Neural cell (in vitro differentiated cells): ENCODE measurements at regions not wholly inside any gene's neighbourhood (a gene's known extent, or its start where the extent isn't known, plus 50 kb on each side); places are given as distances from the start of the nearest gene placed in this dataset.

Experiments used
- H2AFZ ChIP-seq: fragments of 200-600, 300-800 bp; sonication (generic), shearing (Covaris generic); 2 replicates; pipeline ENCODE4 v1.6.0; 2014; ENCODE audit warnings: low read depth, mild to moderate bottlenecking, antibody characterized with exemption, low read length, moderate library complexity
- H3F3A ChIP-seq: fragments of 200-600 bp; shearing (Covaris generic); 2 replicates; pipeline ENCODE4 v1.6.1; 2016; ENCODE audit warnings: mild to moderate bottlenecking, moderate library complexity, mixed read lengths, antibody characterized with exemption, low read length; ENCODE audit not compliant: insufficient read depth, poor library complexity, severe bottlenecking
- H3K27ac ChIP-seq: fragments of 200-600, 300-800 bp; sonication (generic), shearing (Covaris generic); 2 replicates; pipeline ENCODE4 v1.5.1; 2014; ENCODE audit warnings: mild to moderate bottlenecking, low read length, moderate library complexity
- H3K27me3 ChIP-seq: fragments of 300-800, 200-600 bp; sonication (generic), shearing (Covaris generic); 2 replicates; pipeline ENCODE4 v1.6.0; 2014; ENCODE audit warnings: mild to moderate bottlenecking, low read depth, low read length, moderate library complexity; ENCODE audit not compliant: insufficient read depth
- H3K36me3 ChIP-seq: fragments of 300-800, 200-600 bp; sonication (generic), shearing (Covaris generic); 2 replicates; pipeline ENCODE4 v1.5.1; 2014; ENCODE audit warnings: mild to moderate bottlenecking, antibody characterized with exemption, low read length, moderate library complexity; ENCODE audit not compliant: insufficient read depth
- H3K4me2 ChIP-seq: fragments of 300-800, 200-600 bp; sonication (generic), shearing (Covaris generic); 2 replicates; pipeline ENCODE4 v1.6.0; 2014; ENCODE audit warnings: mild to moderate bottlenecking, low read length
- H3K4me3 ChIP-seq: fragments of 300-800, 200-600 bp; sonication (generic), shearing (Covaris generic); 2 replicates; pipeline ENCODE4 v1.5.1; 2014; ENCODE audit warnings: mild to moderate bottlenecking, low read length, moderate library complexity
- H3K79me2 ChIP-seq: fragments of 200-600 bp; shearing (Covaris generic); replicated peaks from 2 replicates; pipeline ENCODE4 v1.6.0; 2014; ENCODE audit warnings: mild to moderate bottlenecking, low read length, moderate library complexity; ENCODE audit not compliant: insufficient read depth
- H3K9ac ChIP-seq: fragments of 300-800, 200-600 bp; sonication (generic), shearing (Covaris generic); 2 replicates; pipeline ENCODE4 v1.6.1; 2016; ENCODE audit warnings: mild to moderate bottlenecking, low read length, mixed read lengths
- H3K9me2 ChIP-seq: fragments of 200-600 bp; shearing (Covaris generic); 2 replicates; pipeline ENCODE4 v1.6.1; 2016; ENCODE audit warnings: mild to moderate bottlenecking, low read length, mixed read lengths; ENCODE audit not compliant: insufficient read depth
- H3K9me3 ChIP-seq: fragments of 200-600, 300-800 bp; sonication (generic), shearing (Covaris generic); 2 replicates; pipeline ENCODE4 v1.6.1; 2016; ENCODE audit warnings: mild to moderate bottlenecking, mixed run types, low read length, moderate library complexity, mixed read lengths
- H4K20me1 ChIP-seq: fragments of 200-600 bp; shearing (Covaris generic); 2 replicates; pipeline ENCODE4 v1.6.1; 2016; ENCODE audit warnings: mild to moderate bottlenecking, mixed run types; ENCODE audit not compliant: insufficient read depth
- EP300 ChIP-seq: fragments of 450-650 bp; conservative IDR thresholded peaks from 2 replicates; pipeline ENCODE4 v1.6.1; 2014; ENCODE audit warnings: antibody characterized with exemption, mild to moderate bottlenecking, moderate library complexity; ENCODE audit not compliant: poor library complexity, severe bottlenecking
- EZH2 ChIP-seq: fragments of 200-600, 300-800 bp; shearing (Covaris generic), sonication (generic); IDR thresholded peaks from 2 replicates; pipeline ENCODE4 v1.6.1; 2014; ENCODE audit warnings: antibody characterized with exemption, low read length, borderline replicate concordance, mild to moderate bottlenecking; ENCODE audit not compliant: insufficient read depth, poor library complexity, severe bottlenecking
- MXI1 ChIP-seq: fragments of 450-650 bp; conservative IDR thresholded peaks from 2 replicates; pipeline ENCODE4 v1.6.1; 2014; ENCODE audit warnings: antibody characterized with exemption, mild to moderate bottlenecking; ENCODE audit not compliant: poor library complexity, severe bottlenecking
- POLR2AphosphoS5 ChIP-seq: IDR thresholded peaks from 2 replicates; pipeline ENCODE4 v1.6.1; 2012
- RAD21 ChIP-seq: fragments of 450-650 bp; conservative IDR thresholded peaks from 2 replicates; pipeline ENCODE4 v1.6.1; 2014; ENCODE audit warnings: antibody characterized with exemption, mild to moderate bottlenecking, moderate library complexity
- REST ChIP-seq: IDR thresholded peaks from 2 replicates; pipeline ENCODE4 v1.6.1; 2012; ENCODE audit warnings: borderline replicate concordance
- SMC3 ChIP-seq: fragments of 450-650 bp; conservative IDR thresholded peaks from 2 replicates; pipeline ENCODE4 v1.6.1; 2014; ENCODE audit warnings: antibody characterized with exemption, mild to moderate bottlenecking, moderate library complexity; ENCODE audit not compliant: poor library complexity
- TAF1 ChIP-seq: IDR thresholded peaks from 2 replicates; pipeline ENCODE4 v1.6.1; 2012; ENCODE audit warnings: low read depth
- TF ChIP-seq, protein P1 (sequence below): fragments of 450-650 bp; IDR thresholded peaks from 2 replicates; pipeline ENCODE4 v1.5.1; 2014; ENCODE audit warnings: antibody characterized with exemption, mild to moderate bottlenecking, moderate library complexity; ENCODE audit not compliant: poor library complexity, severe bottlenecking

GRCh38 chr11:134762248-134763029 is 350.4 kb upstream of the B3GAT1 start:
- H3K27ac ChIP-seq, result no peak overlapping the region
- H3K4me3 ChIP-seq, result no peak overlapping the region
- no peaks in the 10 kb centered on the region for H3K9me3 ChIP-seq

GRCh38 chr11:134761926-134762247 is 349.8 kb upstream of the B3GAT1 start:
- no peak overlapping the region for H3K4me3 ChIP-seq
- no peak overlapping the region for H3K27ac ChIP-seq
- no peaks in the 10 kb centered on the region for H3K27me3 ChIP-seq
- H3K9me2 ChIP-seq, result no peaks in the 10 kb centered on the region
- no peaks in the 10 kb centered on the region for H3K36me3 ChIP-seq
- no peak overlapping the region for H3K9ac ChIP-seq
- no peaks in the 10 kb centered on the region for H3F3A ChIP-seq
- H3K79me2 ChIP-seq, result no peaks in the 10 kb centered on the region
- no peaks in the 10 kb centered on the region for H4K20me1 ChIP-seq
- no peaks in the 10 kb centered on the region for H3K9me3 ChIP-seq
- no peak overlapping the region for H2AFZ ChIP-seq
- H3K4me2 ChIP-seq, result no peak overlapping the region
- TF ChIP-seq, protein P1, sequence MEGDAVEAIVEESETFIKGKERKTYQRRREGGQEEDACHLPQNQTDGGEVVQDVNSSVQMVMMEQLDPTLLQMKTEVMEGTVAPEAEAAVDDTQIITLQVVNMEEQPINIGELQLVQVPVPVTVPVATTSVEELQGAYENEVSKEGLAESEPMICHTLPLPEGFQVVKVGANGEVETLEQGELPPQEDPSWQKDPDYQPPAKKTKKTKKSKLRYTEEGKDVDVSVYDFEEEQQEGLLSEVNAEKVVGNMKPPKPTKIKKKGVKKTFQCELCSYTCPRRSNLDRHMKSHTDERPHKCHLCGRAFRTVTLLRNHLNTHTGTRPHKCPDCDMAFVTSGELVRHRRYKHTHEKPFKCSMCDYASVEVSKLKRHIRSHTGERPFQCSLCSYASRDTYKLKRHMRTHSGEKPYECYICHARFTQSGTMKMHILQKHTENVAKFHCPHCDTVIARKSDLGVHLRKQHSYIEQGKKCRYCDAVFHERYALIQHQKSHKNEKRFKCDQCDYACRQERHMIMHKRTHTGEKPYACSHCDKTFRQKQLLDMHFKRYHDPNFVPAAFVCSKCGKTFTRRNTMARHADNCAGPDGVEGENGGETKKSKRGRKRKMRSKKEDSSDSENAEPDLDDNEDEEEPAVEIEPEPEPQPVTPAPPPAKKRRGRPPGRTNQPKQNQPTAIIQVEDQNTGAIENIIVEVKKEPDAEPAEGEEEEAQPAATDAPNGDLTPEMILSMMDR, result no peak
- TF ChIP-seq SMC3 (no peak), RAD21 (no peak), EZH2 (no peak), TAF1 (no peak), REST (no peak), MXI1 (no peak)

More at GRCh38 chr11:134762248-134763029, 350.4 kb upstream of the B3GAT1 start:
- no peaks in the 10 kb centered on the region for H3K9me2 ChIP-seq
- H4K20me1 ChIP-seq, result no peaks in the 10 kb centered on the region
- no peaks in the 10 kb centered on the region for H3K36me3 ChIP-seq
- H3K4me2 ChIP-seq, result no peak overlapping the region
- H3K27me3 ChIP-seq, result no peaks in the 10 kb centered on the region
- H2AFZ ChIP-seq, result no peak overlapping the region
- H3F3A ChIP-seq, result no peaks in the 10 kb centered on the region
- no peaks in the 10 kb centered on the region for H3K79me2 ChIP-seq
- no peak overlapping the region for H3K9ac ChIP-seq
- no peak for TF ChIP-seq TAF1
- TF ChIP-seq REST, result no peak
- TF ChIP-seq MXI1, result no peak
- TF ChIP-seq EP300, result no peak
- TF ChIP-seq, protein P1, result no peak
- TF ChIP-seq SMC3, result no peak
- no peak for TF ChIP-seq RAD21
- no peak for TF ChIP-seq EZH2
- no peak for TF ChIP-seq POLR2AphosphoS5
